Activated B cell treated with CpG ODN at 0.5 μM for 24 hours (primary cell): ENCODE measurements at regions not wholly inside any gene's neighbourhood (a gene's known extent, or its start where the extent isn't known, plus 50 kb on each side); places are given as distances from the start of the nearest gene placed in this dataset.

ENCODE experiments used
- ATAC-seq: fragments of 200-7000 bp; cut with Tn5 transposase; one replicate; pipeline ENCODE4 v1.10.0; 2021; ENCODE audit warnings: low read depth, mild to moderate bottlenecking, moderate library complexity
- CTCF ChIA-PET: fragments of 350-600 bp; sonication (Branson Sonifier 250); formaldehyde crosslinking; loops from one replicate; lab custom pipeline; 2021; ENCODE audit warnings: antibody characterized with exemption; lab: Charles Lee
- POLR2A ChIA-PET: fragments of 350-600 bp; sonication (Branson Sonifier 250); formaldehyde crosslinking; loops from one replicate; lab custom pipeline; 2021; ENCODE audit warnings: antibody characterized with exemption; lab: Charles Lee
- DNase-seq: peaks from one replicate; pipeline ENCODE4 v3.0.0; 2022
- H3K27ac Mint-ChIP-seq: one replicate; pipeline ENCODE4 v1.8.0; 2020; ENCODE audit warnings: mixed read lengths
- H3K27me3 Mint-ChIP-seq: one replicate; pipeline ENCODE4 v1.8.0; 2021; ENCODE audit warnings: mixed read lengths
- H3K36me3 Mint-ChIP-seq: one replicate; pipeline ENCODE4 v1.8.0; 2021; ENCODE audit warnings: low read depth, mixed read lengths
- H3K4me1 Mint-ChIP-seq: one replicate; pipeline ENCODE4 v1.8.0; 2021; ENCODE audit warnings: mixed read lengths
- H3K4me3 Mint-ChIP-seq: one replicate; pipeline ENCODE4 v1.8.0; 2020; ENCODE audit warnings: mild to moderate bottlenecking, mixed read lengths
- H3K9me3 Mint-ChIP-seq: one replicate; pipeline ENCODE4 v1.8.0; 2020; ENCODE audit warnings: mixed read lengths
- intact Hi-C: fragments of 100-400 bp; cut with micrococcal nuclease; formaldehyde crosslinking; loops from one replicate; pipeline ENCODE4 v1.15.1; 2024
- TF ChIP-seq, protein P1 (sequence below): fragments of 200-600 bp; IDR thresholded peaks from one replicate; pipeline ENCODE4 v1.8.0; 2022; ENCODE audit warnings: antibody characterized with exemption, mild to moderate bottlenecking

DNA sequence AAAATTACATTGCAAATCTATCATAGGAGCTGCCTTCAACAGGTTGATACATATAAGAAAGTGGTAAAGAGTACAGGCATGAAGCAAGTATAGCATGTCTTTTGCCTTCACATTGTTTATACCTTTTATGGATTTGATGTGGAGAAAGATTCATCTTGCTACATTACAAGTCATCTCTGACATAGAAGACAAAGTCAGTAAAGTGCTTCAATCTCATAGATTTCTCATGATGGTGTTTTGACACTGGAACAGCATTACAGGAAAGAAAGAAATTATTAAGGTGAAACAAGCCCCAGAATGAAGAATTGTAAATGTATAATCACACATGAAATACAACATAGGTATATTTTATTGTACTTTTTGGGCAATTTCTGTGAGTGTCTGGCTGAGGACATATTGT, 580.7 kb upstream of the MMS22L start:
- DNase-seq (no peak), ATAC-seq (no peak)
- POLR2A ChIA-PET = no interaction called here
- H3K9me3 Mint-ChIP-seq = peaks cover 3% of the 10 kb centered on the region
- H3K27ac Mint-ChIP-seq = no peak overlapping the region
- H3K4me1 Mint-ChIP-seq = no peaks in the 10 kb centered on the region
- TF ChIP-seq, protein P1, sequence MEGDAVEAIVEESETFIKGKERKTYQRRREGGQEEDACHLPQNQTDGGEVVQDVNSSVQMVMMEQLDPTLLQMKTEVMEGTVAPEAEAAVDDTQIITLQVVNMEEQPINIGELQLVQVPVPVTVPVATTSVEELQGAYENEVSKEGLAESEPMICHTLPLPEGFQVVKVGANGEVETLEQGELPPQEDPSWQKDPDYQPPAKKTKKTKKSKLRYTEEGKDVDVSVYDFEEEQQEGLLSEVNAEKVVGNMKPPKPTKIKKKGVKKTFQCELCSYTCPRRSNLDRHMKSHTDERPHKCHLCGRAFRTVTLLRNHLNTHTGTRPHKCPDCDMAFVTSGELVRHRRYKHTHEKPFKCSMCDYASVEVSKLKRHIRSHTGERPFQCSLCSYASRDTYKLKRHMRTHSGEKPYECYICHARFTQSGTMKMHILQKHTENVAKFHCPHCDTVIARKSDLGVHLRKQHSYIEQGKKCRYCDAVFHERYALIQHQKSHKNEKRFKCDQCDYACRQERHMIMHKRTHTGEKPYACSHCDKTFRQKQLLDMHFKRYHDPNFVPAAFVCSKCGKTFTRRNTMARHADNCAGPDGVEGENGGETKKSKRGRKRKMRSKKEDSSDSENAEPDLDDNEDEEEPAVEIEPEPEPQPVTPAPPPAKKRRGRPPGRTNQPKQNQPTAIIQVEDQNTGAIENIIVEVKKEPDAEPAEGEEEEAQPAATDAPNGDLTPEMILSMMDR = no peak
- intact Hi-C loops = no loop called here
- no peak overlapping the region for H3K4me3 Mint-ChIP-seq
- no peaks in the 10 kb centered on the region for H3K27me3 Mint-ChIP-seq
- CTCF ChIA-PET = no interaction called here
- no peaks in the 10 kb centered on the region for H3K36me3 Mint-ChIP-seq

GRCh38 chr6:97864366-97864765, 581.4 kb upstream of the MMS22L start:
- Mint-ChIP-seq H3K27ac (no peak overlapping the region), H3K36me3 (no peaks in the 10 kb centered on the region), H3K27me3 (no peaks in the 10 kb centered on the region), H3K4me3 (no peak overlapping the region), H3K4me1 (no peaks in the 10 kb centered on the region), H3K9me3 (peaks cover 3% of the 10 kb centered on the region)
- DNase-seq = no peak
- POLR2A ChIA-PET = no interaction called here
- ATAC-seq = no peak
- TF ChIP-seq, protein P1 = no peak
- intact Hi-C loops = no loop called here
- CTCF ChIA-PET = no interaction called here

DNA sequence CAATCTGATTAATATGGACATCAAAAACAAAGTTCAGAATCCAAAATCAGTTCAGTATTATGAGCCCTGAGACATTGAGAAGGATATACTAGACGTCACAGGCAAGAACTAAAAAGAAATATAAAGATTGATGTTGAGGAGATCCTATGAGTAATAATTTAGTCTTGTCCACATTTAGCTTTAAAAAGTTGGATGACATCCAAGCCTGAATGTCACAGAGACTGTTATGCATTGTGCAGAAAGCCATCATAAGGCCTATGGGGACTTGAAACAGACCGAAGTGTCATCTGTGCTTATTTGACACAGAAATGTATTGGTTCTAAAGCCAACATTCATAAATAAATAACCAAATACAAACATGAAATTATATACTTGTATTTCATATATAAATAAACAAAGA, 581.8 kb upstream of the MMS22L start:
- no peak overlapping the region for H3K4me3 Mint-ChIP-seq
- ATAC-seq = no peak

GRCh38 chr6:97865612-97866011, 582.6 kb upstream of the MMS22L start:
- no peak overlapping the region for H3K4me3 Mint-ChIP-seq
- ChIA-PET POLR2A (no interaction called here), CTCF (no interaction called here)
- ATAC-seq = no peak
- H3K27me3 Mint-ChIP-seq = no peaks in the 10 kb centered on the region
- peaks cover 3% of the 10 kb centered on the region for H3K9me3 Mint-ChIP-seq
- no peaks in the 10 kb centered on the region for H3K36me3 Mint-ChIP-seq
- DNase-seq = no peak
- TF ChIP-seq, protein P1 = no peak
- H3K27ac Mint-ChIP-seq = no peak overlapping the region
- no peaks in the 10 kb centered on the region for H3K4me1 Mint-ChIP-seq
- intact Hi-C loops = no loop called here

More for the DNA sequence above, 581.8 kb upstream of the MMS22L start:
- H3K9me3 Mint-ChIP-seq = peaks cover 3% of the 10 kb centered on the region
- no peaks in the 10 kb centered on the region for H3K27me3 Mint-ChIP-seq
- no peak for DNase-seq
- ChIA-PET POLR2A (no interaction called here), CTCF (no interaction called here)
- no peak overlapping the region for H3K27ac Mint-ChIP-seq
- TF ChIP-seq, protein P1 = no peak
- intact Hi-C loops = no loop called here
- H3K4me1 Mint-ChIP-seq = no peaks in the 10 kb centered on the region
- no peaks in the 10 kb centered on the region for H3K36me3 Mint-ChIP-seq

GRCh38 chr6:97866616-97867015, 583.6 kb upstream of the MMS22L start:
- no peak for DNase-seq
- intact Hi-C loops = no loop called here

More at GRCh38 chr6:97866616-97867015, 583.6 kb upstream of the MMS22L start:
- TF ChIP-seq, protein P1 = no peak
- Mint-ChIP-seq H3K27me3 (no peaks in the 10 kb centered on the region), H3K4me3 (no peak overlapping the region), H3K36me3 (no peaks in the 10 kb centered on the region), H3K4me1 (no peaks in the 10 kb centered on the region), H3K9me3 (peaks cover 3% of the 10 kb centered on the region), H3K27ac (no peak overlapping the region)
- POLR2A ChIA-PET = no interaction called here
- CTCF ChIA-PET = no interaction called here
- no peak for ATAC-seq
